CD4-positive, alpha-beta T cell (primary cell): ENCODE measurements at regions not wholly inside any gene's neighbourhood (a gene's known extent, or its start where the extent isn't known, plus 50 kb on each side); places are given as distances from the start of the nearest gene placed in this dataset.

Source experiments
- ATAC-seq: fragments of 200-7000 bp; cut with Tn5 transposase; one replicate; pipeline ENCODE4 v1.10.0; 2022; ENCODE audit warnings: mild to moderate bottlenecking; ENCODE audit not compliant: poor library complexity
- CTCF ChIA-PET: fragments of 350-600 bp; sonication (Branson Sonifier 250); formaldehyde crosslinking; loops from one replicate; lab custom pipeline; 2021; ENCODE audit warnings: antibody characterized with exemption, inconsistent platforms; lab: Charles Lee
- POLR2A ChIA-PET: fragments of 350-600 bp; sonication (Branson Sonifier 250); formaldehyde crosslinking; loops from one replicate; lab custom pipeline; 2021; ENCODE audit warnings: antibody characterized with exemption, inconsistent platforms; lab: Charles Lee
- DNase-seq, 14 experiments: peaks; one replicate each; pipeline ENCODE4 v3.0.0-alpha.2; 2013 to 2020; ENCODE audit warnings: mixed read lengths in 2 of 14
- H3K27ac ChIP-seq, 2 donors: one replicate each; pipeline versions ENCODE4 v1.5.1 to v1.7.0; 2013; ENCODE audit warnings: low read length in 2 of 2, low read depth in 1 of 2, mild to moderate bottlenecking in 1 of 2
- H3K27me3 ChIP-seq, 2 experiments: 1 replicate in 1 of 2; 2 replicates in 1 of 2; pipeline versions ENCODE4 v1.6.1 to v1.7.0; 2013; ENCODE audit warnings: low read length in 2 of 2, control low read depth in 1 of 2, mild to moderate bottlenecking in 1 of 2, moderate library complexity in 1 of 2; ENCODE audit not compliant: insufficient read depth in 2 of 2, control insufficient read depth in 1 of 2
- H3K36me3 ChIP-seq: one replicate; pipeline ENCODE4 v1.6.1; 2013; ENCODE audit warnings: low read length, control low read depth; ENCODE audit not compliant: insufficient read depth
- H3K4me1 ChIP-seq: one replicate; pipeline ENCODE4 v1.6.1; 2013; ENCODE audit warnings: low read length, control low read depth; ENCODE audit not compliant: insufficient read depth
- H3K4me3 ChIP-seq: one replicate; pipeline ENCODE4 v1.5.1; 2013; ENCODE audit warnings: mild to moderate bottlenecking, low read length, moderate library complexity
- H3K9me3 ChIP-seq, 2 experiments: 1 replicate in 1 of 2; 2 replicates in 1 of 2; pipeline versions ENCODE4 v1.6.1 to v1.7.0; 2013; ENCODE audit warnings: low read length in 2 of 2, mild to moderate bottlenecking in 2 of 2, control low read depth in 1 of 2, moderate library complexity in 1 of 2; ENCODE audit not compliant: control insufficient read depth in 1 of 2, insufficient read depth in 1 of 2
- H3K27ac Mint-ChIP-seq: one replicate; pipeline ENCODE4 v1.8.0; 2020; ENCODE audit warnings: mixed read lengths
- H3K27me3 Mint-ChIP-seq: one replicate; pipeline ENCODE4 v1.8.0; 2021; ENCODE audit warnings: mixed read lengths
- H3K36me3 Mint-ChIP-seq: one replicate; pipeline ENCODE4 v1.8.0; 2021; ENCODE audit warnings: low read depth, mixed read lengths
- H3K4me1 Mint-ChIP-seq: one replicate; pipeline ENCODE4 v1.8.0; 2021; ENCODE audit warnings: low read depth, mixed read lengths
- H3K4me3 Mint-ChIP-seq: one replicate; pipeline ENCODE4 v1.8.0; 2020; ENCODE audit warnings: mild to moderate bottlenecking, mixed read lengths
- H3K9me3 Mint-ChIP-seq: one replicate; pipeline ENCODE4 v1.8.0; 2020; ENCODE audit warnings: mixed read lengths
- CTCF ChIP-seq: fragments of 200-600 bp; IDR thresholded peaks from one replicate; pipeline ENCODE4 v1.8.0; 2022; ENCODE audit warnings: antibody characterized with exemption, mild to moderate bottlenecking
- intact Hi-C, 2 experiments: fragments of 100-400 bp; cut with DNase I in 1 of 2; cut with micrococcal nuclease in 1 of 2; formaldehyde crosslinking; loops; one replicate each; pipeline versions ENCODE4 v1.15.1 to v1.9.0; 2023 to 2025; cut with DNase I, micrococcal nuclease

DNA sequence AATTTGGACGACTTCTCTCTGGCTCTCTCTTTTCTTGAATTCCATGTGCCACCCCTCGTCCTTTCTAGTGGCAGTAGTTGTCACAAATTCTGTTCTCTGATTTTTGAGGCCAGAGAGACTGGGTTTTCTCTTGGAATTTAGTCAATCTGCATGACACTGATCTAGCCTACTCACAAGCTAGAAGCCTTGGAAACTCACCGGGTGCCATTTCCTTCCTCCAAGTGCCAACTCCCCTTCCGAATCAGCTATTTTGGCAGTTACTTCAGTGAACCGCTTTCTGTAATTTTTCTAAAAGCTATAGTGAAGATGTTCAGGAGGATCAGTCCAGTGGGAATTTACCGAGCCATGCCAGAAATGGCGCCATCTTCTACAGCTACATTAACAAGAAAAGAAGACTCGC is 228.9 kb downstream of the PMP22 start:
- H3K27me3 Mint-ChIP-seq = no peaks in the 10 kb centered on the region
- no peaks in the 10 kb centered on the region for H3K36me3 ChIP-seq
- no peaks in the 10 kb centered on the region for H3K9me3 Mint-ChIP-seq
- H3K36me3 Mint-ChIP-seq = no peaks in the 10 kb centered on the region
- no peak for TF ChIP-seq CTCF
- peaks cover 0 to 3% of the 10 kb centered on the region in 2 experiments for H3K27me3 ChIP-seq
- ChIA-PET POLR2A (no interaction called here), CTCF (no interaction called here)
- H3K27ac ChIP-seq = no peak overlapping the region
- no peak for DNase-seq
- H3K9me3 ChIP-seq = peaks cover 0 to 3% of the 10 kb centered on the region in 2 experiments
- intact Hi-C loops = no loop called here
- H3K27ac Mint-ChIP-seq = no peak overlapping the region
- H3K4me3 Mint-ChIP-seq = no peak overlapping the region
- no peak overlapping the region for H3K4me3 ChIP-seq
- H3K4me1 ChIP-seq = no peaks in the 10 kb centered on the region
- no peak for ATAC-seq
- H3K4me1 Mint-ChIP-seq = no peaks in the 10 kb centered on the region

DNA sequence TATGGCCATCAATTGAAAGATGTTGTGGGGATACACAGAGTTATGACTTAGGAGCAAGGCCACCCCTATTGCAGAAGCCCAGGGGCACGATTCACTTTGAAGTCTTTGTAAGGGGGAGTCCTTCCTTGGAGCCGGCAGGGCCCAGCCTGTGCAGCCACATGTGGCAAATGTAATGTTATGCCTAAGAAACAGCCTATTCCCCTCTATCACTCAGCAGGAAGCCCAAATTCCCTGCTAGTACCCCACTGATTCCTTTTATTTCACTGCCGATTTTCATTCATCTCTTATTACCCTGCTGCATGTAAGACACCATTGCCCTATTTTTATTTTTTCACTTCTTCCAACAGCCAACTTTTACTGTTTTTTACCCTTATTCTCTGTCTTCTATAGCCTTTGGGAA is 233.2 kb downstream of the PMP22 start:
- Mint-ChIP-seq H3K27me3 (no peaks in the 10 kb centered on the region), H3K36me3 (no peaks in the 10 kb centered on the region), H3K4me1 (no peaks in the 10 kb centered on the region), H3K27ac (no peak overlapping the region), H3K9me3 (no peaks in the 10 kb centered on the region), H3K4me3 (no peak overlapping the region)
- Histone ChIP-seq H3K36me3 (no peaks in the 10 kb centered on the region), H3K4me3 (no peak overlapping the region), H3K27me3 (peaks cover 0 to 3% of the 10 kb centered on the region in 2 experiments), H3K9me3 (peaks cover 0 to 3% of the 10 kb centered on the region in 2 experiments), H3K4me1 (no peaks in the 10 kb centered on the region), H3K27ac (no peak overlapping the region)
- TF ChIP-seq CTCF = no peak
- DNase-seq (no peak), ATAC-seq (no peak)
- ChIA-PET CTCF (no interaction called here), POLR2A (no interaction called here)
- intact Hi-C loops = no loop called here

- Mint-ChIP-seq H3K9me3 (peaks cover under 1% of the 10 kb centered on the region), H3K27me3 (peaks cover 7% of the 10 kb centered on the region), H3K4me3 (no peak overlapping the region), H3K4me1 (no peaks in the 10 kb centered on the region), H3K36me3 (no peaks in the 10 kb centered on the region), H3K27ac (no peak overlapping the region)
- H3K27ac ChIP-seq = no peak overlapping the region
- ChIA-PET POLR2A (no interaction called here), CTCF (no interaction called here)
- no peak for TF ChIP-seq CTCF
- DNase-seq (no peak), ATAC-seq (no peak)
- no peaks in the 10 kb centered on the region for H3K36me3 ChIP-seq
- intact Hi-C loops = no loop called here
- no peaks in the 10 kb centered on the region for H3K4me1 ChIP-seq
- H3K9me3 ChIP-seq = peaks cover 0 to 3% of the 10 kb centered on the region in 2 experiments
- no peak overlapping the region for H3K4me3 ChIP-seq
- H3K27me3 ChIP-seq = peaks cover 0 to 3% of the 10 kb centered on the region in 2 experiments
Measured at GRCh38 chr17:15029469-15029868, 235.7 kb downstream of the PMP22 start.
